Tibial nerve (tissue), 4 donors: ENCODE measurements at regions not wholly inside any gene's neighbourhood (a gene's known extent, or its start where the extent isn't known, plus 50 kb on each side); places are given as distances from the start of the nearest gene placed in this dataset.

Experiments
- DNase-seq, 2 donors: peaks; one replicate each; pipeline ENCODE4 v3.0.0-alpha.2; 2019; ENCODE audit warnings: low spot score in 2 of 2
- H3K27ac ChIP-seq, 4 donors: fragments of 200-600 bp; sonication (generic) in 3 of 4; one replicate each; pipeline ENCODE4 v1.5.1; 2017 to 2019; ENCODE audit warnings: mild to moderate bottlenecking in 1 of 4
- H3K27me3 ChIP-seq, 2 donors: fragments of 200-600 bp; sonication (generic) in 1 of 2; one replicate each; pipeline versions ENCODE4 v1.5.1 to v1.6.0; 2017 to 2019
- H3K36me3 ChIP-seq, 3 donors: fragments of 200-600 bp; sonication (generic); one replicate each; pipeline ENCODE4 v1.5.1; 2018 to 2019
- H3K4me1 ChIP-seq, 4 donors: fragments of 200-600 bp; sonication (generic) in 3 of 4; one replicate each; pipeline ENCODE4 v1.5.1; 2017 to 2019
- H3K4me3 ChIP-seq, 4 donors: fragments of 200-600 bp; sonication (generic) in 3 of 4; one replicate each; pipeline ENCODE4 v1.5.1; 2017 to 2019; ENCODE audit warnings: mild to moderate bottlenecking in 1 of 4, moderate library complexity in 1 of 4
- H3K9me3 ChIP-seq, 4 donors: fragments of 200-600 bp; sonication (generic) in 3 of 4; one replicate each; pipeline ENCODE4 v1.5.1; 2017 to 2019
- CTCF ChIP-seq, 5 experiments: fragments of 200-600 bp in 3 of 5; fragments of 450-650 bp in 2 of 5; sonication (generic) in 3 of 5; IDR thresholded peaks; one replicate each; pipeline ENCODE4 v1.5.1; 2016 to 2019; ENCODE audit warnings: antibody characterized with exemption in 5 of 5, mild to moderate bottlenecking in 3 of 5, moderate library complexity in 2 of 5
- EP300 ChIP-seq, 2 donors: sonication (generic); formaldehyde crosslinking; IDR thresholded peaks; one replicate each; pipeline ENCODE4 v1.6.1; 2017; ENCODE audit warnings: antibody characterized with exemption in 2 of 2, mild to moderate bottlenecking in 1 of 2
- POLR2A ChIP-seq, 2 donors: fragments of 450-650 bp; IDR thresholded peaks; one replicate each; pipeline ENCODE4 v1.6.1; 2017; ENCODE audit warnings: antibody characterized with exemption in 2 of 2, mild to moderate bottlenecking in 2 of 2, moderate library complexity in 2 of 2
- WGBS, 2 donors: methylation state at CpG; one replicate each; pipeline ENCODE4 v1.1.5; 2018; 5-methylcytosine and 5-hydroxymethylcytosine counted together

- Histone ChIP-seq H3K36me3 (no peaks in the 10 kb centered on the region), H3K27ac (no peak overlapping the region), H3K27me3 (no peaks in the 10 kb centered on the region), H3K4me1 (peaks cover 0 to 21% (median 0%) of the 10 kb centered on the region in 4 donors), H3K9me3 (no peaks in the 10 kb centered on the region), H3K4me3 (no peak overlapping the region)
- 79% methylated on average over 19 of the region's 19 CpGs for WGBS, 2 donors
- DNase-seq = no peak
- no peak for TF ChIP-seq CTCF (IDR thresholded peaks at IDR 0.05)
- no peak for TF ChIP-seq EP300 (IDR thresholded peaks at IDR 0.05)
- no peak for TF ChIP-seq POLR2A (IDR thresholded peaks at IDR 0.05)
These were observed 611.4 kb upstream of the CDH5 start for GRCh38 chr16:65754820-65755691.

- Histone ChIP-seq H3K27me3 (no peaks in the 10 kb centered on the region), H3K4me1 (peaks cover 0 to 4% (median 0%) of the 10 kb centered on the region in 4 donors), H3K4me3 (no peak overlapping the region), H3K27ac (no peak overlapping the region), H3K9me3 (no peaks in the 10 kb centered on the region), H3K36me3 (no peaks in the 10 kb centered on the region)
- no peak for DNase-seq
- WGBS, 2 donors = 73 to 89% methylated on average over 1 of the region's 1 CpG
- no peak for TF ChIP-seq EP300 (IDR thresholded peaks at IDR 0.05)
- no peak for TF ChIP-seq POLR2A (IDR thresholded peaks at IDR 0.05)
- no peak for TF ChIP-seq CTCF (IDR thresholded peaks at IDR 0.05)
These were observed 614.0 kb upstream of the CDH5 start for GRCh38 chr16:65752522-65752844.

- no peaks in the 10 kb centered on the region for H3K9me3 ChIP-seq
- no peaks in the 10 kb centered on the region for H3K4me1 ChIP-seq
- DNase-seq = no peak
- no peak overlapping the region for H3K27ac ChIP-seq
- H3K4me3 ChIP-seq = no peak overlapping the region
- TF ChIP-seq POLR2A (IDR thresholded peaks at IDR 0.05) (no peak), EP300 (IDR thresholded peaks at IDR 0.05) (no peak), CTCF (IDR thresholded peaks at IDR 0.05) (no peak)
- no peaks in the 10 kb centered on the region for H3K36me3 ChIP-seq
- WGBS, 2 donors = 75 to 82% methylated on average over 8 of the region's 8 CpGs
- H3K27me3 ChIP-seq = no peaks in the 10 kb centered on the region
These were observed 614.6 kb upstream of the CDH5 start for GRCh38 chr16:65751622-65752521.

- H3K27ac ChIP-seq = no peak overlapping the region
- 43 to 50% methylated on average over 6 of the region's 6 CpGs for WGBS, 2 donors
- no peak for DNase-seq
- TF ChIP-seq EP300 (IDR thresholded peaks at IDR 0.05) (no peak), CTCF (IDR thresholded peaks at IDR 0.05) (no peak), POLR2A (IDR thresholded peaks at IDR 0.05) (no peak)
- H3K4me3 ChIP-seq = no peak overlapping the region
- no peaks in the 10 kb centered on the region for H3K27me3 ChIP-seq
- no peaks in the 10 kb centered on the region for H3K9me3 ChIP-seq
- H3K36me3 ChIP-seq = no peaks in the 10 kb centered on the region
- H3K4me1 ChIP-seq = no peaks in the 10 kb centered on the region
These were observed 617.0 kb upstream of the CDH5 start for GRCh38 chr16:65749506-65749905.

- no peaks in the 10 kb centered on the region for H3K4me1 ChIP-seq
- no peaks in the 10 kb centered on the region for H3K9me3 ChIP-seq
- H3K36me3 ChIP-seq = no peaks in the 10 kb centered on the region
- H3K27ac ChIP-seq = no peak overlapping the region
- DNase-seq = no peak
- H3K27me3 ChIP-seq = no peaks in the 10 kb centered on the region
- no peak overlapping the region for H3K4me3 ChIP-seq
- TF ChIP-seq EP300 (IDR thresholded peaks at IDR 0.05) (no peak), POLR2A (IDR thresholded peaks at IDR 0.05) (no peak), CTCF (IDR thresholded peaks at IDR 0.05) (no peak)
- WGBS, 2 donors = 81 to 84% methylated on average over 4 of the region's 4 CpGs
These were observed 619.5 kb upstream of the CDH5 start for GRCh38 chr16:65746941-65747340.
